OCI-LY3 (cell line): ENCODE measurements at regions not wholly inside any gene's neighbourhood (a gene's known extent, or its start where the extent isn't known, plus 50 kb on each side); places are given as distances from the start of the nearest gene placed in this dataset.
"Not testable (repeated sequence)": the region's sequence is repeated elsewhere in the genome, so short reads cannot be mapped to it uniquely, and the experiment has no call there.

Source experiments
- H2AFZ ChIP-seq: fragments of 200-600, 300-600 bp; shearing (Covaris generic); 2 replicates; pipeline ENCODE4 v1.6.0; 2014; ENCODE audit warnings: antibody characterized with exemption, low read depth, low read length
- H3K27ac ChIP-seq: fragments of 200-600, 300-600 bp; sonication (generic); 2 replicates; pipeline ENCODE4 v1.5.1; 2014; ENCODE audit warnings: mild to moderate bottlenecking, low read length, moderate library complexity, mixed read lengths
- H3K27me3 ChIP-seq: fragments of 200-600, 300-600 bp; sonication (generic); 2 replicates; pipeline ENCODE4 v1.6.1; 2014; ENCODE audit warnings: low read depth, low read length, mixed read lengths
- H3K36me3 ChIP-seq: fragments of 200-600, 300-600 bp; sonication (generic); replicated peaks from 2 replicates; pipeline ENCODE3; 2014; ENCODE audit warnings: low read depth, low read length, mixed read lengths
- H3K4me1 ChIP-seq: fragments of 300-600, 200-600 bp; sonication (generic); 2 replicates; pipeline ENCODE4 v1.6.1; 2014; ENCODE audit warnings: low read length, mixed read lengths
- H3K4me2 ChIP-seq: fragments of 200-600, 300-600 bp; sonication (generic); 2 replicates; pipeline ENCODE4 v1.6.1; 2014; ENCODE audit warnings: low read length, mixed read lengths
- H3K4me3 ChIP-seq: fragments of 300-600, 200-600 bp; sonication (generic); 2 replicates; pipeline ENCODE4 v1.5.1; 2014; ENCODE audit warnings: antibody characterized with exemption, mild to moderate bottlenecking, low read length, moderate library complexity
- H3K79me2 ChIP-seq: fragments of 300-600, 200-600 bp; shearing (Covaris generic); 2 replicates; pipeline ENCODE4 v1.6.1; 2014; ENCODE audit warnings: mild to moderate bottlenecking, low read length, mixed read lengths
- H3K9ac ChIP-seq: fragments of 300-600, 200-600 bp; shearing (Covaris generic); 2 replicates; pipeline ENCODE4 v1.6.0; 2014; ENCODE audit warnings: mild to moderate bottlenecking, low read length, moderate library complexity
- H3K9me3 ChIP-seq: fragments of 200-600, 300-600 bp; shearing (Covaris generic); 2 replicates; pipeline ENCODE4 v1.6.1; 2014; ENCODE audit warnings: low read length, mixed read lengths; ENCODE audit not compliant: insufficient read depth
- H4K20me1 ChIP-seq: fragments of 200-600, 300-600 bp; sonication (generic); 2 replicates; pipeline ENCODE4 v1.6.1; 2016; ENCODE audit warnings: low read length, mixed read lengths; ENCODE audit not compliant: insufficient read depth
- TF ChIP-seq, protein P1 (sequence below): fragments of 200-600, 300-600 bp; sonication (generic); IDR thresholded peaks from 2 replicates; pipeline ENCODE4 v1.5.1; 2014; ENCODE audit warnings: antibody characterized with exemption, low read length, low read depth

- not testable (repeated sequence) for H3K27ac ChIP-seq, H3K9ac ChIP-seq, H3K9me3 ChIP-seq, H3K27me3 ChIP-seq, H3K4me3 ChIP-seq, H2AFZ ChIP-seq, H3K4me2 ChIP-seq, H3K36me3 ChIP-seq, H3K79me2 ChIP-seq, H3K4me1 ChIP-seq, H4K20me1 ChIP-seq
These were observed 214.3 kb upstream of the TGIF2LX start for GRCh38 chrX:89707363-89707927.

DNA sequence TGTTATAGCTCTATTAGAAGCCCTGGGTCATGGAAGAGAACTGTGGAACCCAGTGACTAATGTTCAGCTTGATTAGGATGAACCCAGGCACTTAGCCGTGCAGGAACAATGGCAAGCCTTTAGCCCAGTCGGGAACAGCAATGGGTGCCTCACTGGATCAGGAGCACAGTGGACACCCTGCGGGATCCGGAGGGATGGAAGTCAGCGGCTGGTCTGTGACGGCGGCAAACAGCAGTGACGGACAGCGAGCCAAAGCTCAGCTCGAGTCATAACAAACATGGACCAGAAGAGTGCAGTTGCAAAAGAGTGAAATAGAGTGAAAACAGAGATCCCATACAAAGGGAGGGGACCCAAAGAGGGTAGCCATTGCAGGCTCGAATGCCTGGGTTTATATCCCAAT is 187.3 kb upstream of the TGIF2LX start:
- H3K4me1 ChIP-seq, H3K4me2 ChIP-seq, H3K36me3 ChIP-seq, H3K4me3 ChIP-seq, H4K20me1 ChIP-seq, H3K79me2 ChIP-seq, H3K27ac ChIP-seq, H2AFZ ChIP-seq, H3K27me3 ChIP-seq, H3K9me3 ChIP-seq, H3K9ac ChIP-seq: not testable (repeated sequence)

GRCh38 chrX:89756466-89756865 is 165.2 kb upstream of the TGIF2LX start:
- H3K27ac ChIP-seq, H3K4me1 ChIP-seq, H3K9ac ChIP-seq, H4K20me1 ChIP-seq, H3K36me3 ChIP-seq, H3K27me3 ChIP-seq, H3K4me3 ChIP-seq, H2AFZ ChIP-seq, H3K4me2 ChIP-seq, H3K79me2 ChIP-seq, H3K9me3 ChIP-seq: not testable (repeated sequence)

DNA sequence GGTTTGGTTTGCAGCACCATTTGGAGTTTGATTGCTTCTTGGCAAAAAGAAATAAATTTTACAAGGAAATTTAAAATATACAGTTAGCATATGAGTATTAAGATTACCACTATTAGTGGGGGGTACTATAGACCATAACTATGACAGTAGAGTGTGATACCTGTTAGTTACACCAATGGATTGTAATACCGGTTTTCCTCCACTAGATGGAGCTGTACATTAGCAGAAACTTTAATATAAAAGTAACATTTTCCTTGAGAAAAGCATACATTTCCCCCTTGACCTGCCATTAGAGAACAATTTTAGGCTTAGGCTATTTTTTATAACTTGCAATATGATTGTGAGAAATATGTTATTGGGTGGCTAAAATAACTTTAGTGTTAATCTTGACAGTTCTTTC is 163.9 kb upstream of the TGIF2LX start:
- H3K4me3 ChIP-seq, H3K4me1 ChIP-seq, H3K9ac ChIP-seq, H3K27me3 ChIP-seq, H3K9me3 ChIP-seq, H2AFZ ChIP-seq, H3K27ac ChIP-seq, H3K79me2 ChIP-seq, H3K4me2 ChIP-seq, H4K20me1 ChIP-seq, H3K36me3 ChIP-seq: not testable (repeated sequence)
- TF ChIP-seq, protein P1, sequence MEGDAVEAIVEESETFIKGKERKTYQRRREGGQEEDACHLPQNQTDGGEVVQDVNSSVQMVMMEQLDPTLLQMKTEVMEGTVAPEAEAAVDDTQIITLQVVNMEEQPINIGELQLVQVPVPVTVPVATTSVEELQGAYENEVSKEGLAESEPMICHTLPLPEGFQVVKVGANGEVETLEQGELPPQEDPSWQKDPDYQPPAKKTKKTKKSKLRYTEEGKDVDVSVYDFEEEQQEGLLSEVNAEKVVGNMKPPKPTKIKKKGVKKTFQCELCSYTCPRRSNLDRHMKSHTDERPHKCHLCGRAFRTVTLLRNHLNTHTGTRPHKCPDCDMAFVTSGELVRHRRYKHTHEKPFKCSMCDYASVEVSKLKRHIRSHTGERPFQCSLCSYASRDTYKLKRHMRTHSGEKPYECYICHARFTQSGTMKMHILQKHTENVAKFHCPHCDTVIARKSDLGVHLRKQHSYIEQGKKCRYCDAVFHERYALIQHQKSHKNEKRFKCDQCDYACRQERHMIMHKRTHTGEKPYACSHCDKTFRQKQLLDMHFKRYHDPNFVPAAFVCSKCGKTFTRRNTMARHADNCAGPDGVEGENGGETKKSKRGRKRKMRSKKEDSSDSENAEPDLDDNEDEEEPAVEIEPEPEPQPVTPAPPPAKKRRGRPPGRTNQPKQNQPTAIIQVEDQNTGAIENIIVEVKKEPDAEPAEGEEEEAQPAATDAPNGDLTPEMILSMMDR: peak; percentile 35

- H3K79me2 ChIP-seq, H3K36me3 ChIP-seq, H3K4me1 ChIP-seq, H4K20me1 ChIP-seq, H3K9me3 ChIP-seq, H3K9ac ChIP-seq, H2AFZ ChIP-seq, H3K4me3 ChIP-seq, H3K27me3 ChIP-seq, H3K27ac ChIP-seq, H3K4me2 ChIP-seq: not testable (repeated sequence)
- TF ChIP-seq, protein P1: peak; percentile 11; the same call in 1 of the 2 replicates
These were observed 162.5 kb upstream of the TGIF2LX start for GRCh38 chrX:89759076-89759685.

- H3K27me3 ChIP-seq, H2AFZ ChIP-seq, H3K9me3 ChIP-seq, H3K4me1 ChIP-seq, H4K20me1 ChIP-seq, H3K9ac ChIP-seq, H3K4me3 ChIP-seq, H3K36me3 ChIP-seq, H3K27ac ChIP-seq, H3K79me2 ChIP-seq, H3K4me2 ChIP-seq: not testable (repeated sequence)
These were observed 150.1 kb upstream of the TGIF2LX start for GRCh38 chrX:89771639-89772038.

- H3K4me3 ChIP-seq, H4K20me1 ChIP-seq, H3K4me2 ChIP-seq, H3K9ac ChIP-seq, H3K79me2 ChIP-seq, H3K27ac ChIP-seq, H3K36me3 ChIP-seq, H3K9me3 ChIP-seq, H2AFZ ChIP-seq, H3K27me3 ChIP-seq, H3K4me1 ChIP-seq: not testable (repeated sequence)
These were observed 110.3 kb upstream of the TGIF2LX start for GRCh38 chrX:89811440-89811839.

- H3K27ac ChIP-seq, H3K27me3 ChIP-seq, H3K79me2 ChIP-seq, H3K9me3 ChIP-seq, H4K20me1 ChIP-seq, H3K9ac ChIP-seq, H3K4me1 ChIP-seq, H3K4me2 ChIP-seq, H3K36me3 ChIP-seq, H2AFZ ChIP-seq, H3K4me3 ChIP-seq: not testable (repeated sequence)
These were observed 82.0 kb upstream of the TGIF2LX start for GRCh38 chrX:89839723-89840122.
